Tibial nerve (tissue), 4 donors: ENCODE measurements at regions not wholly inside any gene's neighbourhood (a gene's known extent, or its start where the extent isn't known, plus 50 kb on each side); places are given as distances from the start of the nearest gene placed in this dataset.

ENCODE experiments used
- DNase-seq, 2 donors: peaks; one replicate each; pipeline ENCODE4 v3.0.0-alpha.2; 2019; ENCODE audit warnings: low spot score in 2 of 2
- H3K27ac ChIP-seq, 4 donors: fragments of 200-600 bp; sonication (generic) in 3 of 4; one replicate each; pipeline ENCODE4 v1.5.1; 2017 to 2019; ENCODE audit warnings: mild to moderate bottlenecking in 1 of 4
- H3K27me3 ChIP-seq, 2 donors: fragments of 200-600 bp; sonication (generic) in 1 of 2; one replicate each; pipeline versions ENCODE4 v1.5.1 to v1.6.0; 2017 to 2019
- H3K36me3 ChIP-seq, 3 donors: fragments of 200-600 bp; sonication (generic); one replicate each; pipeline ENCODE4 v1.5.1; 2018 to 2019
- H3K4me1 ChIP-seq, 4 donors: fragments of 200-600 bp; sonication (generic) in 3 of 4; one replicate each; pipeline ENCODE4 v1.5.1; 2017 to 2019
- H3K4me3 ChIP-seq, 4 donors: fragments of 200-600 bp; sonication (generic) in 3 of 4; one replicate each; pipeline ENCODE4 v1.5.1; 2017 to 2019; ENCODE audit warnings: mild to moderate bottlenecking in 1 of 4, moderate library complexity in 1 of 4
- H3K9me3 ChIP-seq, 4 donors: fragments of 200-600 bp; sonication (generic) in 3 of 4; one replicate each; pipeline ENCODE4 v1.5.1; 2017 to 2019
- CTCF ChIP-seq, 5 experiments: fragments of 200-600 bp in 3 of 5; fragments of 450-650 bp in 2 of 5; sonication (generic) in 3 of 5; IDR thresholded peaks; one replicate each; pipeline ENCODE4 v1.5.1; 2016 to 2019; ENCODE audit warnings: antibody characterized with exemption in 5 of 5, mild to moderate bottlenecking in 3 of 5, moderate library complexity in 2 of 5
- EP300 ChIP-seq, 2 donors: sonication (generic); formaldehyde crosslinking; IDR thresholded peaks; one replicate each; pipeline ENCODE4 v1.6.1; 2017; ENCODE audit warnings: antibody characterized with exemption in 2 of 2, mild to moderate bottlenecking in 1 of 2
- POLR2A ChIP-seq, 2 donors: fragments of 450-650 bp; IDR thresholded peaks; one replicate each; pipeline ENCODE4 v1.6.1; 2017; ENCODE audit warnings: antibody characterized with exemption in 2 of 2, mild to moderate bottlenecking in 2 of 2, moderate library complexity in 2 of 2
- WGBS, 2 donors: methylation state at CpG; one replicate each; pipeline ENCODE4 v1.1.5; 2018; 5-methylcytosine and 5-hydroxymethylcytosine counted together

GRCh38 chr22:26907366-26907765 lies 250.0 kb downstream of the MIAT start:
- 95 to 100% methylated on average over 2 of the region's 2 CpGs for WGBS, 2 donors
- H3K27ac ChIP-seq: no peak overlapping the region
- H3K27me3 ChIP-seq: peaks cover 0 to 13% of the 10 kb centered on the region in 2 donors
- H3K4me1 ChIP-seq: peaks cover 0 to 10% (median 7%) of the 10 kb centered on the region in 4 donors
- DNase-seq: no peak
- no peak for TF ChIP-seq CTCF (IDR thresholded peaks at IDR 0.05)
- no peak for TF ChIP-seq EP300 (IDR thresholded peaks at IDR 0.05)
- no peak for TF ChIP-seq POLR2A (IDR thresholded peaks at IDR 0.05)
- no peak overlapping the region for H3K4me3 ChIP-seq
- H3K9me3 ChIP-seq: no peaks in the 10 kb centered on the region
- peaks cover 0 to 10% (median 0%) of the 10 kb centered on the region in 3 donors for H3K36me3 ChIP-seq

GRCh38 chr22:26910845-26911244 lies 253.5 kb downstream of the MIAT start:
- 43 to 53% methylated on average over 4 of the region's 4 CpGs for WGBS, 2 donors
- no peak for DNase-seq
- H3K4me1 ChIP-seq: no peaks in the 10 kb centered on the region

DNA sequence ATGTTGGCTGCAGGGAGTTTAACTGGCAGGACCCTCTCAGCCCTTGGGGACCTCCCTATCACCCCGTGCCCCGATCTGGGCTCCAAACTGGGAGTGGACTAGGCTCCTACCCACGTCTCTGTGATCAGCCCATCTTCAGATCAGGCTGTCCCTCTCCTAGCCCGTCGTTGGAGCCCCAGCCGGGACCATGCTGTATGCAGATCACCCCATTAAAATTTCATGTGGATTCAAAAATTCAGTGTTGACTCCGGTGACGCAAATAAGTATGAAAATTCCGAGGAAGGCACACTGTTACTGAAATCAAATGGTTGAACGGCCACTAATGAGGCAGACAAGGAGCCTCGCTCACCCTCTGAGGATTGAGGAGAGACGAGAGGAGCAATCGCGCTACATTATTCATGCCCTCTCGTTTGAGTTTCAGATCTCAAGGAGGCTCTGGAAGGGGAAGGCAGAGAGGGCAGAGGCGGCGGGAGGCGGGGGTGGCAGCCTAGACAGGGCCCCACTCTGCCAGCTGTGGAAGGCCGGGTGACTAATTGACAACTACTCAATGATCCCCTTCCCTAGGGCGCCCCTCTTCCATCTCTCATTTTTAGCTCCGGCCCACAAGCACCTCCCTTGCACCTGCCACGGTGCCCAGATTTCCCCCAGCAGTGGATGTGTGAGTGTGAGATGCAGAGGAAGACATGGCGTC lies 255.4 kb downstream of the MIAT start:
- H3K36me3 ChIP-seq: peaks cover 0 to 10% (median 0%) of the 10 kb centered on the region in 3 donors
- peaks cover 0 to 10% of the 10 kb centered on the region in 2 donors for H3K27me3 ChIP-seq
- H3K9me3 ChIP-seq: no peaks in the 10 kb centered on the region
- H3K4me3 ChIP-seq: no peak overlapping the region
- no peak overlapping the region for H3K27ac ChIP-seq
- DNase-seq: no peak
- 37 to 40% methylated on average over 23 of the region's 23 CpGs for WGBS, 2 donors
- H3K4me1 ChIP-seq: no peaks in the 10 kb centered on the region
- TF ChIP-seq CTCF (IDR thresholded peaks at IDR 0.05) (no peak), EP300 (IDR thresholded peaks at IDR 0.05) (no peak), POLR2A (IDR thresholded peaks at IDR 0.05) (no peak)

More at GRCh38 chr22:26910845-26911244, 253.5 kb downstream of the MIAT start:
- no peaks in the 10 kb centered on the region for H3K9me3 ChIP-seq
- H3K4me3 ChIP-seq: no peak overlapping the region
- peaks cover 0 to 10% (median 0%) of the 10 kb centered on the region in 3 donors for H3K36me3 ChIP-seq
- peaks cover 0 to 10% of the 10 kb centered on the region in 2 donors for H3K27me3 ChIP-seq
- no peak overlapping the region for H3K27ac ChIP-seq
- no peak for TF ChIP-seq EP300 (IDR thresholded peaks at IDR 0.05)
- no peak for TF ChIP-seq POLR2A (IDR thresholded peaks at IDR 0.05)
- no peak for TF ChIP-seq CTCF (IDR thresholded peaks at IDR 0.05)

- Histone ChIP-seq H3K27me3 (peaks cover 0 to 10% of the 10 kb centered on the region in 2 donors), H3K4me3 (no peak overlapping the region), H3K4me1 (no peaks in the 10 kb centered on the region), H3K9me3 (no peaks in the 10 kb centered on the region), H3K36me3 (no peaks in the 10 kb centered on the region), H3K27ac (no peak overlapping the region)
- WGBS, 2 donors: 80 to 83% methylated on average over 25 of the region's 25 CpGs
- no peak for DNase-seq
- TF ChIP-seq EP300 (IDR thresholded peaks at IDR 0.05) (no peak), CTCF (IDR thresholded peaks at IDR 0.05) (no peak), POLR2A (IDR thresholded peaks at IDR 0.05) (no peak)
These were observed 257.3 kb downstream of the MIAT start for GRCh38 chr22:26914519-26915185.

DNA sequence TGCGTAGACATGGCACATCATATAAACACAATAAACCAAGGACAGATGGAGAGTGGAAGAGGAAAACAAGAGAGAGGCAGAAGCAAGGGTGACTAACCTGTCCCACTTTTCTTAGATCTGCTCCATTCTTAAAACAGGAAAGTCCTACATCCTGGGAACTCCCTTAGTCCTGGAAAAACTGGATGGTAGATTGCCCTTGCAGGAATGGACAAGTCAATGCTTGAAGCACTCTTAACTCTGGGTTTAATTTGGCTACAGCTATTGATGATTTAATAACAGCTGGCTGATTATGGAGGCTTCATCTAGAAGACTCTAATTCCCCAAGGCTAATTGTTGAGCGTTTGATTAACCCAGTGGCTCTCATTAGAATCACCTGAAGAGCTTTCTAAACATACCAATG lies 258.8 kb downstream of the MIAT start:
- 79 to 82% methylated on average over 2 of the region's 2 CpGs for WGBS, 2 donors

More for the DNA sequence above, 258.8 kb downstream of the MIAT start:
- Histone ChIP-seq H3K4me1 (no peaks in the 10 kb centered on the region), H3K4me3 (no peak overlapping the region), H3K27me3 (peaks cover 0 to 10% of the 10 kb centered on the region in 2 donors), H3K9me3 (no peaks in the 10 kb centered on the region), H3K36me3 (no peaks in the 10 kb centered on the region), H3K27ac (no peak overlapping the region)
- TF ChIP-seq CTCF (IDR thresholded peaks at IDR 0.05) (no peak), POLR2A (IDR thresholded peaks at IDR 0.05) (no peak), EP300 (IDR thresholded peaks at IDR 0.05) (no peak)
- DNase-seq: no peak
